ENCODE measurements at regions not wholly inside any gene's neighbourhood (a gene's known extent, or its start where the extent isn't known, plus 50 kb on each side); places are given as distances from the start of the nearest gene placed in this dataset.

- TF ChIP-seq CTCF (conservative IDR thresholded peaks at IDR 0.05): no peak
- H3K27ac ChIP-seq: no peak overlapping the region
Observed at GRCh38 chr7:68432585-68432984, 1165.7 kb upstream of the AUTS2 start.

GRCh38 chr7:68433462-68434070, 1164.7 kb upstream of the AUTS2 start:
- no peak overlapping the region for H3K27ac ChIP-seq
- no peak for TF ChIP-seq CTCF (conservative IDR thresholded peaks at IDR 0.05)

GRCh38 chr7:68434857-68435256, 1163.4 kb upstream of the AUTS2 start:
- TF ChIP-seq CTCF (conservative IDR thresholded peaks at IDR 0.05): no peak
- H3K27ac ChIP-seq: no peak overlapping the region

GRCh38 chr7:68438016-68438415, 1160.3 kb upstream of the AUTS2 start:
- no peak for TF ChIP-seq CTCF (conservative IDR thresholded peaks at IDR 0.05)
- H3K27ac ChIP-seq: peak overlapping the region; percentile 38

GRCh38 chr7:68438811-68439210, 1159.5 kb upstream of the AUTS2 start:
- H3K27ac ChIP-seq: peak overlapping the region; percentile 26
- TF ChIP-seq CTCF (conservative IDR thresholded peaks at IDR 0.05): no peak

- H3K27ac ChIP-seq: no peak overlapping the region
- no peak for TF ChIP-seq CTCF (conservative IDR thresholded peaks at IDR 0.05)
Observed at GRCh38 chr7:68439897-68440296, 1158.4 kb upstream of the AUTS2 start.

- H3K27ac ChIP-seq: no peak overlapping the region
- no peak for TF ChIP-seq CTCF (conservative IDR thresholded peaks at IDR 0.05)
Observed at GRCh38 chr7:68440866-68441265, 1157.4 kb upstream of the AUTS2 start.

Data from VCaP (cell line).